Activated naive CD4-positive, alpha-beta T cell treated with anti-CD3 and anti-CD28 coated beads, Interleukin-2, amount 50 U/mL, for 72 hours (primary cell): ENCODE measurements at regions not wholly inside any gene's neighbourhood (a gene's known extent, or its start where the extent isn't known, plus 50 kb on each side); places are given as distances from the start of the nearest gene placed in this dataset.

ENCODE experiments used
- ATAC-seq, 2 donors: fragments of 150-1000 bp; cut with Tn5 transposase; 2 replicates each; pipeline ENCODE4 v1.10.0; 2021; ENCODE audit warnings: mild to moderate bottlenecking in 2 of 2, moderate library complexity in 2 of 2
- DNase-seq, 2 donors: peaks; one replicate each; pipeline ENCODE4 v3.0.0; 2021 to 2022; ENCODE audit warnings: low spot score in 2 of 2
- H3K27ac Mint-ChIP-seq, 2 donors: one replicate each; pipeline ENCODE4 v1.8.0; 2022; ENCODE audit warnings: mild to moderate bottlenecking in 2 of 2, mixed read lengths in 2 of 2
- H3K36me3 Mint-ChIP-seq, 2 donors: one replicate each; pipeline ENCODE4 v1.8.0; 2022; ENCODE audit warnings: mixed read lengths in 2 of 2
- H3K9me3 Mint-ChIP-seq, 2 donors: one replicate each; pipeline ENCODE4 v1.8.0; 2022; ENCODE audit warnings: mixed read lengths in 2 of 2

DNA sequence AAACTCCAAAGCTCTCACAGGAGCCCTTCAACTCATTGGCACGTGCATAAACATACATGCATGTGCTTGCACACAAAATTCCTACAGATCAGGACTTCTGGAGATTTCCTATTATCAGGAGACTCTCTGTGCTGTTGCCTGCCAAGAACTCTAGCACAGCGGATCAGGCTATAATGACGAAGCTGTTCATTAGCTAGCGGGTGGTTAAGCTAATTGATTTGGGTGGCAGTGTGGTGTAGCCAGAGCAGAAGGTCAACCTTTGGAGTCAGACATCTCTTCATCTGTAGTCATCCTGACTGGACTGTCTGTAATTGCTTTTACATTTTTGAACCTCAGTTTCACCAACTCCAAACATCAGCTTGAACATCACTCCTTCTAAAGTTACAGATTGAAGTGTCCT lies 69.0 kb downstream of the KIF2B start:
- DNase-seq (no peak), ATAC-seq (no peak)
- peaks cover 4 to 8% of the 10 kb centered on the region in 2 donors for H3K9me3 Mint-ChIP-seq
- H3K36me3 Mint-ChIP-seq = no peaks in the 10 kb centered on the region
- no peak overlapping the region for H3K27ac Mint-ChIP-seq

DNA sequence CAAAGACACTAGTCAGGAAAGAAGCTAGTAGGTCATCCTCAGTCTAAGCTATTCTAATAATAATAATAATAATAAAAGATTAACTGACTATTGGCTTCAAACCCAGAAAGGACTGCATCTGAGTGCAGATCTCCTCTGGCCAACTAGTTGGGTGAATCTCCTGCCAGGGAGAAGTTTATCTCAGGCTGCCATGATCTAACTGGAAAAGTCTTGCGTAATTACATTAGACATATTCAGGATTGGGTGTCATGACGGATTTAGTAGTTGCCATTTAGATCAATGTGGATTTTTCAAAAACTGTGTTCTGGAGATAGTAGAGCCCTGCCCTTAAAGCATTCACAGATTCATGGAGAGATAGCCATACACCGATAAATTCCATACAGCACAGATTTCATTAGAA lies 69.5 kb downstream of the KIF2B start:
- H3K27ac Mint-ChIP-seq = no peak overlapping the region
- no peaks in the 10 kb centered on the region for H3K36me3 Mint-ChIP-seq
- DNase-seq (no peak), ATAC-seq (no peak)
- H3K9me3 Mint-ChIP-seq = peaks cover 4 to 8% of the 10 kb centered on the region in 2 donors

DNA sequence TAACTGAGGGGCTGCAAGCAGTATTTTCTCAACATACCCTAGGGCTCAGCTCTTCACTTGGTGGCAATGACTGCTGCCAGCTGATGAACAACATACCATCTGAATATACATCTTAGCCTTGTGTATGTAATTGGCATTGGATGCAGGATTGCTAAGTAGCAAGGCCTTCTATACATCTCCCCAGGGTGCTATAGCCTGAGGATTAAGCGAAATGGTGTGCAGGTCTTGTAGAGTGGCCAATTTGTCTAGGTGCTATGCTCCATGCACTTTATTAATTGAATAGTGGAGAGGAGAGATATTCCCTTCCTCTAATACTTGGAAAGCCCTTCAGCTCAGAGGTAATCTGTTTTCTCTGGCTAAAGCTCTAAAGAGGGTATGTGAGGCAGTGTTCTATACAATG lies 71.9 kb downstream of the KIF2B start:
- Mint-ChIP-seq H3K27ac (no peak overlapping the region), H3K9me3 (peaks cover 4 to 8% of the 10 kb centered on the region in 2 donors), H3K36me3 (no peaks in the 10 kb centered on the region)
- ATAC-seq = no peak
- DNase-seq = no peak

DNA sequence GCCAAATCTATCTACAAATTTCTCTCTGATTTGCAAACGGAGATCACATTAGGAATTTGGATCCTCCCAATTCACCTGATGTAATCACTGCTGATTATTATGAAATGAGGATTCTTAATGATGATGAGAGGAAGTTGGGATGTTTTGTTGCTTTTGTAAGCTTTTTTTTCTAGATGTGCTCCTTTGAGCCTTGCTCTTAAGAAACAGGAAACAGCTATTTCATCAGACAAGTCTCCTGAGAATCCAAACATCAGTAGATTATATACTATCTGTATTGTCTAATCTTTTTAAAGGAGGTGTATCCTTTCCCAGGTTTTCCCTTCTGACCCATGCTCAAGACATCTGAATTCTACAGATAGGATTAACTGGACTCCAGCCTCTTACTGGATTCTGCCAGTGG lies 73.3 kb downstream of the KIF2B start:
- H3K36me3 Mint-ChIP-seq = no peaks in the 10 kb centered on the region
- peaks cover 12 to 13% of the 10 kb centered on the region in 2 donors for H3K9me3 Mint-ChIP-seq
- H3K27ac Mint-ChIP-seq = no peak overlapping the region
- ATAC-seq (no peak), DNase-seq (no peak)

GRCh38 chr17:53900951-53901350 lies 78.2 kb downstream of the KIF2B start:
- H3K36me3 Mint-ChIP-seq = peaks cover 5 to 16% of the 10 kb centered on the region in 2 donors
- peaks cover 15 to 22% of the 10 kb centered on the region in 2 donors for H3K9me3 Mint-ChIP-seq
- H3K27ac Mint-ChIP-seq = no peak overlapping the region
- ATAC-seq (no peak), DNase-seq (no peak)

GRCh38 chr17:53907435-53907834 lies 84.7 kb downstream of the KIF2B start:
- no peak for DNase-seq
- no peak for ATAC-seq
- Mint-ChIP-seq H3K36me3 (peaks cover 0 to 9% of the 10 kb centered on the region in 2 donors), H3K9me3 (peaks cover 8 to 16% of the 10 kb centered on the region in 2 donors), H3K27ac (no peak overlapping the region)

- no peak for ATAC-seq
- no peak overlapping the region for H3K27ac Mint-ChIP-seq
- DNase-seq = no peak
- H3K36me3 Mint-ChIP-seq = peaks cover 0 to 5% of the 10 kb centered on the region in 2 donors
- H3K9me3 Mint-ChIP-seq = peaks cover 12 to 15% of the 10 kb centered on the region in 2 donors
Observed at GRCh38 chr17:53909802-53910201, 87.1 kb downstream of the KIF2B start.

DNA sequence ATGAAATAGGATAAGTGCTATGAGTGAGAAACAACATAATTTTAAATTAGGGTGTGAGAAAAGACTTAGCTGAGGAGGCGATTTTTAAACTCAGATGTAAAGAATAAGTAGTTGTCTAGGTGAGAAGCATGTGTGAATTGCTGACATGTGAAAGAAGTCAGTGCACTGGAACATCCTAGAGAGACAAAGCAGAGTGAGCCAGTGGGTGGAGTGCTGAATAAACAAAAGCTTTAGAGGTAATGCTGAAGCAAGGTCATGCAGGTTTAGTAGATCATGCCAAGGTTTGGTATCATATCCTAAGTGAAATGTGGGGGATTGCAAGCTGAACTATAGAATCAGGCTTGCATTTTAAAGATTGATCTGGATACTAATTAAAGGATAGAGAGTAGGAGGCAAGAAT lies 89.4 kb downstream of the KIF2B start:
- DNase-seq = no peak
- ATAC-seq = no peak
- Mint-ChIP-seq H3K9me3 (peaks cover 7 to 8% of the 10 kb centered on the region in 2 donors), H3K27ac (no peak overlapping the region), H3K36me3 (peaks cover 0 to 6% of the 10 kb centered on the region in 2 donors)

GRCh38 chr17:53919356-53919755 lies 96.6 kb downstream of the KIF2B start:
- Mint-ChIP-seq H3K27ac (no peak overlapping the region), H3K36me3 (peaks cover 0 to 5% of the 10 kb centered on the region in 2 donors), H3K9me3 (peaks cover 5 to 8% of the 10 kb centered on the region in 2 donors)
- DNase-seq (no peak), ATAC-seq (no peak)

DNA sequence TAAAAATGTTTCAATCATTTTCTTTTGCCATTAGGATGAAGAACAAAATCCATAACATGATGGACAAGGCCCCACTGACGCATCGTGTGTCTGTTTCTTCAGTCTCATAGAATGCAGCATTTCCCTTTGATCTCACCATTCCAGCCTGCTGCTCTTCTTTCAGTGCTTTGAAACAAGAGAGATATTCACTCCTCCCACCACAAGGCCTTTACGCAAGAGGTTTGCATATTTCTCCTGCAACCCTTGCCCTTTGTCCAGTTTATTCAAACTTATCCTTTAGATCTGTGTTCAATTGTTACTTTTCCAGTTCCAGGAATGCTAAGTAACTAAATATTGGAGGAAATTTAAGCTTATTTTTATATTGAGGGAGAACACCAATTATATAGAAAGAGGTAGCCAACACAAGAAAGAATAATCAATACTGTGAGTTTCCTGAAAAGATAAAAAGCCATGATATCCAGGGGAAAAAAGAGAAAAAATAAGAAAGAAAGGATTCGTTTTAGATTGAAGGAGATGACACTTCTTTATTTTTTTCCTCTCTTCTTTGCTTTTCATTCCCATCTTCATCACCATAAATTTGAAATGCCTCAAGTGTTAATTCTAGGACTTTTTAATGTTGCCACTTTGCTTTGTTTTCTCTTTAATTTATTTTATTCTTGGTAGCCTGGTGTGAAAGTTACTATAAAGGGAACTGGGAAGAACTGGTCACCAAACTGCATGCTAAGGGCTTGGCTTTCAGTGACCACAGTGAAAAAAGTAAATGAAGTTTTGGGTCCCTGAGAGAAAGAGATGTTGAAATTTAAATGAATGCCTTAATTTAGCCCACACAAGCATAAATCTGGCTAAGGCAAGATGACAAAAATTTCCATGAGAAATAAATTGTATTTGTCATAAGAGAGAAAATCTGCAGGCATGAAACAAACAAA lies 102.1 kb downstream of the KIF2B start:
- no peak overlapping the region for H3K27ac Mint-ChIP-seq
- DNase-seq (no peak), ATAC-seq (no peak)
- peaks cover 12 to 13% of the 10 kb centered on the region in 2 donors for H3K9me3 Mint-ChIP-seq
- no peaks in the 10 kb centered on the region for H3K36me3 Mint-ChIP-seq

DNA sequence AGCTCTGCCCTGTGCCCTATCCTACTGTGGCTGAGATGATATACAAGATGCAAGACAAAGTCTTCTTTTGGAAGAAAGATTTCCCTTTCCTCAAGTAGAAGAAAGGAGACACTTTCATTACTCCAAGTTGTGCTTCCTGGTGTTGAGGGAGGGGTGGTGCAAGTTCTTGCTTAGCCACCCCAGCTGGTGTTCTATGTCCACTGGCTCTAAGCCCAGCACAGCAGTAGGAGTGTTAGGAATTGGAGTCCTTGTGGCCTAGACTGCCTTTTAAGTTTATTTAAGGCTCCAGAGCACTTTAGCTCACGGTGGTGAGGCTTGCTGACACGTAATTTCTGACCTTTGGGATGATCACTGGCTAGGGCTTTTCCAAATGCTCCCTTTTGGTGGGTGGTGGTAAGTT lies 109.7 kb downstream of the KIF2B start:
- Mint-ChIP-seq H3K9me3 (peaks cover 4 to 22% of the 10 kb centered on the region in 2 donors), H3K27ac (no peak overlapping the region), H3K36me3 (no peaks in the 10 kb centered on the region)
- DNase-seq (no peak), ATAC-seq (no peak)

- DNase-seq = no peak
- ATAC-seq = no peak
- H3K27ac Mint-ChIP-seq = no peak overlapping the region
- H3K9me3 Mint-ChIP-seq = peaks cover 0 to 18% of the 10 kb centered on the region in 2 donors
- H3K36me3 Mint-ChIP-seq = no peaks in the 10 kb centered on the region
Observed at GRCh38 chr17:53934931-53935330, 112.2 kb downstream of the KIF2B start.

GRCh38 chr17:53941231-53941630 lies 118.5 kb downstream of the KIF2B start:
- no peaks in the 10 kb centered on the region for H3K36me3 Mint-ChIP-seq
- DNase-seq (no peak), ATAC-seq (no peak)
- H3K9me3 Mint-ChIP-seq = peaks cover 0 to 14% of the 10 kb centered on the region in 2 donors
- H3K27ac Mint-ChIP-seq = no peak overlapping the region

GRCh38 chr17:53942436-53942835 lies 119.7 kb downstream of the KIF2B start:
- ATAC-seq (no peak), DNase-seq (no peak)
- Mint-ChIP-seq H3K36me3 (no peaks in the 10 kb centered on the region), H3K9me3 (peaks cover 0 to 14% of the 10 kb centered on the region in 2 donors), H3K27ac (no peak overlapping the region)

GRCh38 chr17:53942898-53943297 lies 120.2 kb downstream of the KIF2B start:
- H3K9me3 Mint-ChIP-seq = peaks cover 0 to 14% of the 10 kb centered on the region in 2 donors
- no peak for ATAC-seq
- no peak for DNase-seq
- H3K27ac Mint-ChIP-seq = no peak overlapping the region
- H3K36me3 Mint-ChIP-seq = no peaks in the 10 kb centered on the region

DNA sequence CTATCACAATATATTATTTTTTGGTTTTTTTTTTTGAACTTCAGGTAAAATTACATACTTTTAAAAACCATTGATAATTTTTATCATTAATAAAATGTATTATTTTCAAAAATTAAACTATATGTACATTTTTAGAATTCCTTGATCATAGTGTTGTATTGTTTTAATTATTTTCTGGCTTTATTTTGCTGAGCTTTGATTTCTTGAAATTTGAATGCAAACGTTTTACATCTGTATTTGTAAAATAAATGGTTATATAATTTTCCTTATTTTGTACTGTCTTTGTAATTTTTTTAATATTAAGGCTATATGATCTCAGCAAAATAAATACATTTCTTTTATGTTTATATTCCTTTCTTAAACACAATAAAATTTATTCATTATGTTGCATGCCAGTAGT lies 125.6 kb downstream of the KIF2B start:
- ATAC-seq (no peak), DNase-seq (no peak)
- Mint-ChIP-seq H3K36me3 (peaks cover 0 to 5% of the 10 kb centered on the region in 2 donors), H3K27ac (no peak overlapping the region), H3K9me3 (peaks cover 12 to 31% of the 10 kb centered on the region in 2 donors)

- Mint-ChIP-seq H3K36me3 (peaks cover 0 to 5% of the 10 kb centered on the region in 2 donors), H3K27ac (no peak overlapping the region), H3K9me3 (peaks cover 24 to 41% of the 10 kb centered on the region in 2 donors)
- ATAC-seq = no peak
- no peak for DNase-seq
Observed at GRCh38 chr17:53949473-53950090, 126.9 kb downstream of the KIF2B start.
